GM23338 (cell line): ENCODE measurements at regions not wholly inside any gene's neighbourhood (a gene's known extent, or its start where the extent isn't known, plus 50 kb on each side); places are given as distances from the start of the nearest gene placed in this dataset.

Source experiments
- ATAC-seq: fragments of 200-7000 bp; cut with Tn5 transposase; 3 replicates; pipeline ENCODE4 v1.9.1; 2020
- DNase-seq: peaks from one replicate; pipeline ENCODE4 v3.0.0-alpha.2; 2015; ENCODE audit warnings: low spot score
- H2AFZ ChIP-seq: fragments of 200-600 bp; sonication (generic); 2 replicates; pipeline ENCODE4 v1.8.0; 2016; ENCODE audit warnings: antibody characterized with exemption, mild to moderate bottlenecking, moderate library complexity
- H3F3A ChIP-seq: fragments of 200-600 bp; sonication (generic); replicated peaks from 2 replicates; pipeline ENCODE4 v1.8.0; 2017; ENCODE audit warnings: antibody characterized with exemption, mixed run types, low read depth
- H3K27ac ChIP-seq: fragments of 200-600 bp; sonication (generic); 2 replicates; pipeline ENCODE4 v1.6.1; 2016; ENCODE audit warnings: low read depth
- H3K27me3 ChIP-seq: fragments of 200-600 bp; sonication (generic); 2 replicates; pipeline ENCODE4 v1.8.0; 2016; ENCODE audit warnings: mild to moderate bottlenecking, mixed run types, moderate library complexity; ENCODE audit not compliant: insufficient read depth
- H3K36me3 ChIP-seq: fragments of 200-600 bp; sonication (generic); 2 replicates; pipeline ENCODE4 v1.8.0; 2016; ENCODE audit warnings: mild to moderate bottlenecking; ENCODE audit not compliant: insufficient read depth
- H3K4me1 ChIP-seq: fragments of 200-600 bp; sonication (generic); 2 replicates; pipeline ENCODE4 v1.8.0; 2016; ENCODE audit warnings: mild to moderate bottlenecking, moderate library complexity; ENCODE audit not compliant: insufficient read depth
- H3K4me2 ChIP-seq: fragments of 200-600 bp; sonication (generic); 2 replicates; pipeline ENCODE4 v1.7.1; 2017; ENCODE audit warnings: mixed run types
- H3K4me3 ChIP-seq: fragments of 200-600 bp; sonication (generic); 2 replicates; pipeline ENCODE4 v1.6.1; 2016; ENCODE audit warnings: mixed run types
- H3K79me2 ChIP-seq: fragments of 200-600 bp; sonication (generic); replicated peaks from 2 replicates; pipeline ENCODE4 v1.8.0; 2017; ENCODE audit warnings: mild to moderate bottlenecking; ENCODE audit not compliant: insufficient read depth
- H3K9me2 ChIP-seq: fragments of 200-600 bp; sonication (generic); 2 replicates; pipeline ENCODE4 v1.8.0; 2017; ENCODE audit not compliant: insufficient read depth
- H4K20me1 ChIP-seq: fragments of 200-600 bp; sonication (generic); replicated peaks from 2 replicates; pipeline ENCODE4 v1.8.0; 2017; ENCODE audit warnings: mild to moderate bottlenecking; ENCODE audit not compliant: insufficient read depth
- H3K27ac Mint-ChIP-seq: 2 replicates; pipeline ENCODE4 v1.8.0; 2020; ENCODE audit warnings: inconsistent platforms, mild to moderate bottlenecking, moderate library complexity, mixed read lengths
- H3K27me3 Mint-ChIP-seq: 3 replicates; pipeline ENCODE4 v1.8.0; 2022; ENCODE audit warnings: low read depth, mild to moderate bottlenecking, moderate library complexity, mixed read lengths, inconsistent platforms; ENCODE audit not compliant: insufficient read depth, poor library complexity
- H3K36me3 Mint-ChIP-seq: 3 replicates; pipeline ENCODE4 v1.8.0; 2021; ENCODE audit warnings: low read depth, mild to moderate bottlenecking, inconsistent platforms, moderate library complexity, mixed read lengths
- H3K4me1 Mint-ChIP-seq: 3 replicates; pipeline ENCODE4 v1.8.0; 2020; ENCODE audit warnings: mild to moderate bottlenecking, inconsistent platforms, mixed read lengths
- H3K4me3 Mint-ChIP-seq: 3 replicates; pipeline ENCODE4 v1.8.0; 2021; ENCODE audit warnings: moderate library complexity, mild to moderate bottlenecking, inconsistent platforms, mixed read lengths
- H3K9me3 Mint-ChIP-seq: 3 replicates; pipeline ENCODE4 v1.8.0; 2020; ENCODE audit warnings: moderate library complexity, mild to moderate bottlenecking, inconsistent platforms, mixed read lengths
- NANOG ChIP-seq: IDR thresholded peaks from 2 replicates; pipeline ENCODE4 v1.6.1; 2016; ENCODE audit warnings: antibody characterized with exemption, borderline replicate concordance
- ZNF114 ChIP-seq: fragments of 250-450 bp; sonication (Bioruptor Pico); IDR thresholded peaks from 2 replicates; pipeline ENCODE4 v1.5.0; 2020; ENCODE audit warnings: mild to moderate bottlenecking, moderate library complexity
- TF ChIP-seq, protein P1 (sequence below): fragments of 250-450 bp; sonication (Bioruptor Pico); IDR thresholded peaks from 2 replicates; pipeline ENCODE4 v1.5.0; 2020; ENCODE audit warnings: mild to moderate bottlenecking, moderate library complexity
- TF ChIP-seq, protein P2 (sequence below), 2 experiments: fragments of 200-600 bp in 1 of 2; sonication (generic) in 1 of 2; conservative IDR thresholded peaks; 2 replicates each; pipeline versions ENCODE4 v1.5.1 to v1.6.1; 2016 to 2017; ENCODE audit warnings: antibody characterized with exemption in 2 of 2, low read depth in 2 of 2, mild to moderate bottlenecking in 2 of 2, moderate library complexity in 1 of 2

DNA sequence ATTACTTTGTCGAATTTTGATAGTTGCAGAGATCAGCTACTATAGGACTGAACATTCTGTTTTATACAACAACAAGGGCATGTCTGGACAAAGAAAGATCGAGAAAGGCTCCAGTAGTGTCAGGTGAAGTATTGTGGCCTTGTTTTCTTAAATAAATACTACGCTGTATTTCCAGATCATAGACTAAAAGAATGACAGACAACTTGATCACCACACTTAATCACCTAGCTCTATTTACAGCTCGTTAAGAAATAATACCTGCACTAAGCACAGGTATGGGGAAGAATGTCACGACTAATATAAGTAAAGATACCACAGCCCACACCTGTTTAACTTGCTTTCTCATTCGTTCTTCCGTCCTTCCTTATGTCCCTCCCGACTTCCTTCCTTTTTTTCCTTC lies 269.2 kb downstream of the HGF start (continued):
- TF ChIP-seq, protein P1, sequence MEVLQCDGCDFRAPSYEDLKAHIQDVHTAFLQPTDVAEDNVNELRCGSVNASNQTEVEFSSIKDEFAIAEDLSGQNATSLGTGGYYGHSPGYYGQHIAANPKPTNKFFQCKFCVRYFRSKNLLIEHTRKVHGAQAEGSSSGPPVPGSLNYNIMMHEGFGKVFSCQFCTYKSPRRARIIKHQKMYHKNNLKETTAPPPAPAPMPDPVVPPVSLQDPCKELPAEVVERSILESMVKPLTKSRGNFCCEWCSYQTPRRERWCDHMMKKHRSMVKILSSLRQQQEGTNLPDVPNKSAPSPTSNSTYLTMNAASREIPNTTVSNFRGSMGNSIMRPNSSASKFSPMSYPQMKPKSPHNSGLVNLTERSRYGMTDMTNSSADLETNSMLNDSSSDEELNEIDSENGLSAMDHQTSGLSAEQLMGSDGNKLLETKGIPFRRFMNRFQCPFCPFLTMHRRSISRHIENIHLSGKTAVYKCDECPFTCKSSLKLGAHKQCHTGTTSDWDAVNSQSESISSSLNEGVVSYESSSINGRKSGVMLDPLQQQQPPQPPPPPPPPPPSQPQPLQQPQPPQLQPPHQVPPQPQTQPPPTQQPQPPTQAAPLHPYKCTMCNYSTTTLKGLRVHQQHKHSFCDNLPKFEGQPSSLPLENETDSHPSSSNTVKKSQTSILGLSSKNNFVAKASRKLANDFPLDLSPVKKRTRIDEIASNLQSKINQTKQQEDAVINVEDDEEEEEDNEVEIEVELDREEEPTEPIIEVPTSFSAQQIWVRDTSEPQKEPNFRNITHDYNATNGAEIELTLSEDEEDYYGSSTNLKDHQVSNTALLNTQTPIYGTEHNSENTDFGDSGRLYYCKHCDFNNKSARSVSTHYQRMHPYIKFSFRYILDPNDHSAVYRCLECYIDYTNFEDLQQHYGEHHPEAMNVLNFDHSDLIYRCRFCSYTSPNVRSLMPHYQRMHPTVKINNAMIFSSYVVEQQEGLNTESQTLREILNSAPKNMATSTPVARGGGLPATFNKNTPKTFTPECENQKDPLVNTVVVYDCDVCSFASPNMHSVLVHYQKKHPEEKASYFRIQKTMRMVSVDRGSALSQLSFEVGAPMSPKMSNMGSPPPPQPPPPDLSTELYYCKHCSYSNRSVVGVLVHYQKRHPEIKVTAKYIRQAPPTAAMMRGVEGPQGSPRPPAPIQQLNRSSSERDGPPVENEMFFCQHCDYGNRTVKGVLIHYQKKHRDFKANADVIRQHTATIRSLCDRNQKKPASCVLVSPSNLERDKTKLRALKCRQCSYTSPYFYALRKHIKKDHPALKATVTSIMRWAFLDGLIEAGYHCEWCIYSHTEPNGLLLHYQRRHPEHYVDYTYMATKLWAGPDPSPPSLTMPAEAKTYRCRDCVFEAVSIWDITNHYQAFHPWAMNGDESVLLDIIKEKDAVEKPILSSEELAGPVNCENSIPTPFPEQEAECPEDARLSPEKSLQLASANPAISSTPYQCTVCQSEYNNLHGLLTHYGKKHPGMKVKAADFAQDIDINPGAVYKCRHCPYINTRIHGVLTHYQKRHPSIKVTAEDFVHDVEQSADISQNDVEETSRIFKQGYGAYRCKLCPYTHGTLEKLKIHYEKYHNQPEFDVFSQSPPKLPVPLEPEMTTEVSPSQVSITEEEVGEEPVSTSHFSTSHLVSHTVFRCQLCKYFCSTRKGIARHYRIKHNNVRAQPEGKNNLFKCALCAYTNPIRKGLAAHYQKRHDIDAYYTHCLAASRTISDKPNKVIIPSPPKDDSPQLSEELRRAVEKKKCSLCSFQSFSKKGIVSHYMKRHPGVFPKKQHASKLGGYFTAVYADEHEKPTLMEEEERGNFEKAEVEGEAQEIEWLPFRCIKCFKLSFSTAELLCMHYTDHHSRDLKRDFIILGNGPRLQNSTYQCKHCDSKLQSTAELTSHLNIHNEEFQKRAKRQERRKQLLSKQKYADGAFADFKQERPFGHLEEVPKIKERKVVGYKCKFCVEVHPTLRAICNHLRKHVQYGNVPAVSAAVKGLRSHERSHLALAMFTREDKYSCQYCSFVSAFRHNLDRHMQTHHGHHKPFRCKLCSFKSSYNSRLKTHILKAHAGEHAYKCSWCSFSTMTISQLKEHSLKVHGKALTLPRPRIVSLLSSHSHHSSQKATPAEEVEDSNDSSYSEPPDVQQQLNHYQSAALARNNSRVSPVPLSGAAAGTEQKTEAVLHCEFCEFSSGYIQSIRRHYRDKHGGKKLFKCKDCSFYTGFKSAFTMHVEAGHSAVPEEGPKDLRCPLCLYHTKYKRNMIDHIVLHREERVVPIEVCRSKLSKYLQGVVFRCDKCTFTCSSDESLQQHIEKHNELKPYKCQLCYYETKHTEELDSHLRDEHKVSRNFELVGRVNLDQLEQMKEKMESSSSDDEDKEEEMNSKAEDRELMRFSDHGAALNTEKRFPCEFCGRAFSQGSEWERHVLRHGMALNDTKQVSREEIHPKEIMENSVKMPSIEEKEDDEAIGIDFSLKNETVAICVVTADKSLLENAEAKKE (CRISPR knock-in tag): no peak

DNA sequence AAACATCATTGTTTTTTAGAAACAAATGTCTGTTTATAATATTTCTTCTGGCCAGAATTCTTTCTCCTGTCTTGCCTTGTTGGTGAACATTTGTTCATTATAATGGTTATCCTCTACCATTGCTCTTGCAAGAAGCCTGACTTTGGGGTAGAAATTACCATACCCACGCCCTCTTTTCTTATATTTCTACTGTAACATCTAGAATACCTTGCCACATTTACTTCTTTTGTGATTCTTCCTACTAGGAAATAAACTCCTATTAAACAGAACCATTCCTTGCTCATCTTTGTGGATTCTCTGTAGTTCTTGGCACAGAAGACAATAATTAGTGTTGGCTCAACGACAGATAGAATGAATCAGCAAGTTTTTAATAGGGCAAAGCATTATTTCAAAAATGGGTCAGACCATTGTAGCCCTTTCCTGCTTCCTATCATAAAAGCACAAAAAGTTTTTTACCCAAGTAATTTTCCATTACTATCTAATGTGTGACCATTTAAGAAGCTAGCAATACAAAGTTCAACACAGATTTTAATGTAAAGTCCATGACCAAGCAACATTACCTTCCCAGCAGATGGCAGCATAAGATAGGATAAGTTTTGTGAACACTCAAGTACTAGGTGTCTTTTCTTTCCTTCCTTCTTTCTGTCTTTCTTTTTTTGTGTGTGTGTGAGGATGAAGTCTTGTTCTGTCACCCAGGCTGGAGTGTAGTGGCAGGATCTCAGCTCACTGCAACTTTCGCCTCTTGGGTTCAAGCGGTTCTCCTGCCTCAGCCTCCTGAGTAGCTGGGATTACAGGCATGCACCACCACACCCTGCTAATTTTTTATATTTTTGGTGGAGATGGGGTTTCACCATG lies 270.4 kb downstream of the HGF start:
- H3K27ac ChIP-seq: no peak overlapping the region
- Mint-ChIP-seq H3K4me3 (no peak overlapping the region), H3K36me3 (no peaks in the 10 kb centered on the region), H3K27me3 (no peaks in the 10 kb centered on the region), H3K27ac (peak overlapping the region; percentile 76; the same call in 1 of the 2 replicates), H3K4me1 (peaks cover 22% of the 10 kb centered on the region), H3K9me3 (no peaks in the 10 kb centered on the region)
- H3K4me3 ChIP-seq: no peak overlapping the region
- H3K36me3 ChIP-seq: no peaks in the 10 kb centered on the region
- H3F3A ChIP-seq: no peaks in the 10 kb centered on the region
- TF ChIP-seq, protein P2, sequence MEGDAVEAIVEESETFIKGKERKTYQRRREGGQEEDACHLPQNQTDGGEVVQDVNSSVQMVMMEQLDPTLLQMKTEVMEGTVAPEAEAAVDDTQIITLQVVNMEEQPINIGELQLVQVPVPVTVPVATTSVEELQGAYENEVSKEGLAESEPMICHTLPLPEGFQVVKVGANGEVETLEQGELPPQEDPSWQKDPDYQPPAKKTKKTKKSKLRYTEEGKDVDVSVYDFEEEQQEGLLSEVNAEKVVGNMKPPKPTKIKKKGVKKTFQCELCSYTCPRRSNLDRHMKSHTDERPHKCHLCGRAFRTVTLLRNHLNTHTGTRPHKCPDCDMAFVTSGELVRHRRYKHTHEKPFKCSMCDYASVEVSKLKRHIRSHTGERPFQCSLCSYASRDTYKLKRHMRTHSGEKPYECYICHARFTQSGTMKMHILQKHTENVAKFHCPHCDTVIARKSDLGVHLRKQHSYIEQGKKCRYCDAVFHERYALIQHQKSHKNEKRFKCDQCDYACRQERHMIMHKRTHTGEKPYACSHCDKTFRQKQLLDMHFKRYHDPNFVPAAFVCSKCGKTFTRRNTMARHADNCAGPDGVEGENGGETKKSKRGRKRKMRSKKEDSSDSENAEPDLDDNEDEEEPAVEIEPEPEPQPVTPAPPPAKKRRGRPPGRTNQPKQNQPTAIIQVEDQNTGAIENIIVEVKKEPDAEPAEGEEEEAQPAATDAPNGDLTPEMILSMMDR (conservative IDR thresholded peaks at IDR 0.05; ENCODE audit: low read depth in 2 of 2): peak; percentile 80 to 81
- TF ChIP-seq ZNF114 (CRISPR knock-in tag) (no peak), NANOG (no peak)
- peaks cover 11% of the 10 kb centered on the region; the same call in 1 of the 2 replicates for H3K4me1 ChIP-seq
- no peaks in the 10 kb centered on the region for H3K9me2 ChIP-seq
- DNase-seq: peak; percentile 87
- no peak overlapping the region for H2AFZ ChIP-seq
- H3K79me2 ChIP-seq: no peaks in the 10 kb centered on the region
- H4K20me1 ChIP-seq: no peaks in the 10 kb centered on the region
- no peak overlapping the region for H3K4me2 ChIP-seq
- ATAC-seq: peak; percentile 92
- H3K27me3 ChIP-seq: no peaks in the 10 kb centered on the region
